ENCODE measurements at regions not wholly inside any gene's neighbourhood (a gene's known extent, or its start where the extent isn't known, plus 50 kb on each side); places are given as distances from the start of the nearest gene placed in this dataset.

DNA sequence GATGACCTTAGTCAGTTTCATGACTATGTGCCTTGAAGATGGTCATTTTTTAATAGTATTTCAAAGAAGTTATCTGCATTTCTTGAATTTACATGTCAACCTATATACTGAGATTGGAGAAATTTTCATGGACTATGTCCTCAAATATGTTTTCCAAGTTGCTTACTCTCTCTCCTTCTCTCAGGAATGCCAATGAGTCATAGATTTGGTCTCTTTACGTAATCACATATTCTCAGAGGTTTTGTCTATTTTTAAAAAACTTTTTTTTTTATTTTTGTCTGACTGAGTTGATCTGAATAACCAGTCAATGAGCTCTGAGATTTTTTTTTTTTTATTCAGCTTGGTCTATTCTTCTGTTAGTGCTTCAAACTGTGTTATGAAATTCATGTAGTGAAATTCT, 374.7 kb upstream of the GRIN3A start:
- Histone ChIP-seq H2AFZ (ENCODE audit: low read length) (no peak overlapping the region), H3K36me3 (replicated peaks in 1 of 2; ENCODE audit: control insufficient read depth in 1 of 2, insufficient read depth in 2 of 2, low read length in 2 of 2) (no peaks in the 10 kb centered on the region), H3K9ac (ENCODE audit: insufficient read depth, low read depth, low read length) (no peak overlapping the region), H3K79me2 (ENCODE audit: insufficient read depth, low read length) (no peaks in the 10 kb centered on the region), H3K4me2 (ENCODE audit: low read depth, low read length) (no peak overlapping the region), H3K4me3 (replicated peaks in 1 of 3; ENCODE audit: insufficient read depth in 1 of 3, low read depth in 2 of 3, low read length in 3 of 3) (no peak overlapping the region), H3K9me3 (ENCODE audit: low read length) (no peaks in the 10 kb centered on the region), H3K27ac (ENCODE audit: extremely low read length, insufficient read depth, low read length) (no peak overlapping the region), H3K27me3 (ENCODE audit: control insufficient read depth in 1 of 2, insufficient read depth in 2 of 2, low read length in 2 of 2) (no peaks in the 10 kb centered on the region), H4K20me1 (ENCODE audit: insufficient read depth, low read length) (no peaks in the 10 kb centered on the region), H3K4me1 (ENCODE audit: insufficient read depth, low read length) (no peaks in the 10 kb centered on the region)
- 0% methylated on average over 1 of the region's 1 CpG for WGBS (ENCODE audit: low lambda C conversion rate)
- POLR2A ChIA-PET: no interaction called here
- intact Hi-C loops (cut with micrococcal nuclease; ENCODE audit: unreplicated experiment): no loop called here
- BruUV-seq (replicated peaks): no TSS peak
- no peak for DNase-seq (ENCODE audit: low spot score)
- TF ChIP-seq ZNF121 (CRISPR knock-in tag; IDR thresholded peaks at IDR 0.05) (no peak), ZFP36 (IDR thresholded peaks at IDR 0.05; ENCODE audit: borderline replicate concordance, low read depth, low read length, partially characterized antibody) (no peak), THAP7 (CRISPR knock-in tag; IDR thresholded peaks at IDR 0.05) (no peak), ZBTB7B (CRISPR knock-in tag; IDR thresholded peaks at IDR 0.05) (no peak), ZNF143 (CRISPR knock-in tag; IDR thresholded peaks at IDR 0.05) (no peak), ZNF577 (CRISPR knock-in tag; IDR thresholded peaks at IDR 0.05; ENCODE audit: borderline replicate concordance, low read depth) (no peak), NCOA5 (CRISPR knock-in tag; IDR thresholded peaks at IDR 0.05) (no peak), RELA (CRISPR knock-in tag; IDR thresholded peaks at IDR 0.05) (no peak), ZNF20 (CRISPR knock-in tag; IDR thresholded peaks at IDR 0.05) (no peak), ZNF7 (CRISPR knock-in tag; IDR thresholded peaks at IDR 0.05) (no peak), ZNF629 (CRISPR knock-in tag; conservative IDR thresholded peaks at IDR 0.05) (no peak)
- no peak for FAIRE-seq
- no peak for ATAC-seq
- in situ Hi-C loops (cut with HindIII; ENCODE audit: extremely low pct_ligation_motif_present, low pct_unique_long_range_greater_than_20kb): no loop called here
- CTCF ChIA-PET (ENCODE audit: low intra/inter-chr PET ratio, low total read pairs): no interaction called here

DNA sequence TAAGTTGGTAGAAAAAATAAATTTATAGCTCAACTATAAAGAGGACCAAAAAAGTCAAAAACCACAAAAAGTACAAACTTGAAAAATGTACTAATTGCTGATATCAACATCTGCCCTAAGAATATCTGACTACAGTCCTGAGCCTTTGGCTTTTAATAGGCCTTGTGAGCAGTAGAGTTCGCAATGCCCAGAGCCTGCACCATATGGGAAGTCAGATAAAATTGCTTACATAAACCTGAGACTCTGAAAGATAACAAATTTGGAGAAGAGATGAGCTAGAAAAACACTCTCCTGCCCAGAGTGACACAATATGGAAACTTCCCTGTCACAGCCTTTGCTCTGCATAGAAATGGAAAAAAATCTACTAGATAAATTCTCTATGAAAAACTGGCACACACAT, 368.0 kb upstream of the GRIN3A start:
- no TSS peak for BruUV-seq (replicated peaks)
- TF ChIP-seq E2F1 (CRISPR knock-in tag; IDR thresholded peaks at IDR 0.05): no peak
- TF ChIP-seq, protein P1, sequence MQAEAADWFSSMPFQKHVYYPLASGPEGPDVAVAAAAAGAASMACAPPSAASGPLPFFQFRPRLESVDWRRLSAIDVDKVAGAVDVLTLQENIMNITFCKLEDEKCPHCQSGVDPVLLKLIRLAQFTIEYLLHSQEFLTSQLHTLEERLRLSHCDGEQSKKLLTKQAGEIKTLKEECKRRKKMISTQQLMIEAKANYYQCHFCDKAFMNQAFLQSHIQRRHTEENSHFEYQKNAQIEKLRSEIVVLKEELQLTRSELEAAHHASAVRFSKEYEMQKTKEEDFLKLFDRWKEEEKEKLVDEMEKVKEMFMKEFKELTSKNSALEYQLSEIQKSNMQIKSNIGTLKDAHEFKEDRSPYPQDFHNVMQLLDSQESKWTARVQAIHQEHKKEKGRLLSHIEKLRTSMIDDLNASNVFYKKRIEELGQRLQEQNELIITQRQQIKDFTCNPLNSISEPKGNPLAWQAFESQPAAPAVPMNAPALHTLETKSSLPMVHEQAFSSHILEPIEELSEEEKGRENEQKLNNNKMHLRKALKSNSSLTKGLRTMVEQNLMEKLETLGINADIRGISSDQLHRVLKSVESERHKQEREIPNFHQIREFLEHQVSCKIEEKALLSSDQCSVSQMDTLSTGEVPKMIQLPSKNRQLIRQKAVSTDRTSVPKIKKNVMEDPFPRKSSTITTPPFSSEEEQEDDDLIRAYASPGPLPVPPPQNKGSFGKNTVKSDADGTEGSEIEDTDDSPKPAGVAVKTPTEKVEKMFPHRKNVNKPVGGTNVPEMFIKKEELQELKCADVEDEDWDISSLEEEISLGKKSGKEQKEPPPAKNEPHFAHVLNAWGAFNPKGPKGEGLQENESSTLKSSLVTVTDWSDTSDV (CRISPR knock-in tag; IDR thresholded peaks at IDR 0.05): no peak
- TF ChIP-seq, protein P2, sequence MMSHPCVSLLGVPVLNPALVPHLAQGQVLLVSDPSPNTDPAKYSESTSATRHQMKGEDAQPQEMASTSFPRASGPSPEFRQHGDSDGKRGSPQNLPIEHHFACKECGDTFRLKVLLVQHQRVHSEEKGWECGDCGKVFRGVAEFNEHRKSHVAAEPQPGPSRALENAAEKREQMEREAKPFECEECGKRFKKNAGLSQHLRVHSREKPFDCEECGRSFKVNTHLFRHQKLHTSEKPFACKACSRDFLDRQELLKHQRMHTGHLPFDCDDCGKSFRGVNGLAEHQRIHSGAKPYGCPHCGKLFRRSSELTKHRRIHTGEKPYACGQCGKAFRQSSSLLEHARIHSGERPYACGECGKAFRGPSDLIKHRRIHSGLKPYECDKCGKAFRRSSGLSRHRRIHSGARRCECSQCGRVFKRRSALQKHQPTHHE (CRISPR knock-in tag; IDR thresholded peaks at IDR 0.05; ENCODE audit: borderline replicate concordance): no peak
- no peak for TF ChIP-seq ZNF850 (CRISPR knock-in tag; conservative IDR thresholded peaks at IDR 0.05)
- no peak for TF ChIP-seq MED13 (CRISPR knock-in tag; IDR thresholded peaks at IDR 0.05)

More for the DNA sequence above, 368.0 kb upstream of the GRIN3A start:
- Histone ChIP-seq H3K79me2 (ENCODE audit: insufficient read depth, low read length) (no peaks in the 10 kb centered on the region), H3K4me1 (ENCODE audit: insufficient read depth, low read length) (no peaks in the 10 kb centered on the region), H3K27ac (ENCODE audit: extremely low read length, insufficient read depth, low read length) (no peak overlapping the region), H3K27me3 (ENCODE audit: control insufficient read depth in 1 of 2, insufficient read depth in 2 of 2, low read length in 2 of 2) (no peaks in the 10 kb centered on the region), H3K36me3 (replicated peaks in 1 of 2; ENCODE audit: control insufficient read depth in 1 of 2, insufficient read depth in 2 of 2, low read length in 2 of 2) (no peaks in the 10 kb centered on the region), H3K9ac (ENCODE audit: insufficient read depth, low read depth, low read length) (no peak overlapping the region), H2AFZ (ENCODE audit: low read length) (no peak overlapping the region), H4K20me1 (ENCODE audit: insufficient read depth, low read length) (no peaks in the 10 kb centered on the region), H3K4me2 (ENCODE audit: low read depth, low read length) (no peak overlapping the region), H3K9me3 (ENCODE audit: low read length) (no peaks in the 10 kb centered on the region), H3K4me3 (replicated peaks in 1 of 3; ENCODE audit: insufficient read depth in 1 of 3, low read depth in 2 of 3, low read length in 3 of 3) (no peak overlapping the region)
- FAIRE-seq (no peak), DNase-seq (ENCODE audit: low spot score) (no peak), ATAC-seq (no peak)
- 0% methylated on average over 1 of the region's 1 CpG for WGBS (ENCODE audit: low lambda C conversion rate)
- ChIA-PET CTCF (ENCODE audit: low intra/inter-chr PET ratio, low total read pairs) (no interaction called here), POLR2A (no interaction called here)
- intact Hi-C loops (cut with micrococcal nuclease; ENCODE audit: unreplicated experiment) (no loop called here), in situ Hi-C loops (cut with HindIII; ENCODE audit: extremely low pct_ligation_motif_present, low pct_unique_long_range_greater_than_20kb) (no loop called here)

All from HepG2 (cell line).